Gastrocnemius medialis (tissue), 4 donors: ENCODE measurements at regions not wholly inside any gene's neighbourhood (a gene's known extent, or its start where the extent isn't known, plus 50 kb on each side); places are given as distances from the start of the nearest gene placed in this dataset.

ENCODE experiments used
- POLR2A ChIP-seq, 2 donors: fragments of 450-650 bp; IDR thresholded peaks; one replicate each; pipeline ENCODE4 v1.6.1; 2017; ENCODE audit warnings: antibody characterized with exemption in 2 of 2, mild to moderate bottlenecking in 2 of 2, moderate library complexity in 2 of 2
- TF ChIP-seq, protein P1 (sequence below), 5 experiments: fragments of 450-650 bp in 3 of 5; fragments of 200-600 bp in 2 of 5; sonication (generic) in 2 of 5; IDR thresholded peaks in 4 of 5; conservative IDR thresholded peaks in 1 of 5; 1 replicate in 4 of 5; 2 replicates in 1 of 5; pipeline ENCODE4 v1.5.1; 2016 to 2019; ENCODE audit warnings: antibody characterized with exemption in 5 of 5, mild to moderate bottlenecking in 3 of 5, moderate library complexity in 3 of 5

DNA sequence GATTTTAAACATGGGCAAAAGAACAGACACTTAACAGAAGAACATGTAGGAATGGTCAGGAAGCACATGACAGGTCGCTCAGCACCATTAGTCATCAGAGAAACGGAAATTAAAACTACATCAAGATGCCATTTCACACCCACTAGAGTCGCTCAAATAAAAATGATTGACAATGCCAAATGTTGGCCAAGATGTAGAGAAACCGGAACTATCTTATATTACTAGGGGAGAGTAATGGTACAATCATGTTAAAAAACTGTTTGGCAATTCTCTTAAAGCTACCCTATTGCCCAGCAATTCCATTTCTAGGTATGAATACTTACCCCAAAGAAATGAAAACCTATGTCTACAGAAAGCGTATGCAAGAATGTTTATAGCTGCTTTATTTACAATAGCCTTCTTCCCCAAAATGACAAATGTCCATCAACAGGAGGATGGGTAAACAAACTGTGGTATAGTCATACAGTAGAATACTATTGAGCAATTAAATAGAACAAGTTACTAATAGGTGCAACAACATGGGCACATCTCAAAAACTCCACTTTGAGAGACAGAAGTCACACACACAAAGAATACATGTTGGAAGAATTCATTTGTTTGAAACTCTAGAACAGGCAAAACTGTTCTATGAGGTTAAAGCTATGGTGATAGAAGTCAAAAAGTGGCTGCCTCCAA is 92.8 kb downstream of the ETS2 start:
- TF ChIP-seq, protein P1, sequence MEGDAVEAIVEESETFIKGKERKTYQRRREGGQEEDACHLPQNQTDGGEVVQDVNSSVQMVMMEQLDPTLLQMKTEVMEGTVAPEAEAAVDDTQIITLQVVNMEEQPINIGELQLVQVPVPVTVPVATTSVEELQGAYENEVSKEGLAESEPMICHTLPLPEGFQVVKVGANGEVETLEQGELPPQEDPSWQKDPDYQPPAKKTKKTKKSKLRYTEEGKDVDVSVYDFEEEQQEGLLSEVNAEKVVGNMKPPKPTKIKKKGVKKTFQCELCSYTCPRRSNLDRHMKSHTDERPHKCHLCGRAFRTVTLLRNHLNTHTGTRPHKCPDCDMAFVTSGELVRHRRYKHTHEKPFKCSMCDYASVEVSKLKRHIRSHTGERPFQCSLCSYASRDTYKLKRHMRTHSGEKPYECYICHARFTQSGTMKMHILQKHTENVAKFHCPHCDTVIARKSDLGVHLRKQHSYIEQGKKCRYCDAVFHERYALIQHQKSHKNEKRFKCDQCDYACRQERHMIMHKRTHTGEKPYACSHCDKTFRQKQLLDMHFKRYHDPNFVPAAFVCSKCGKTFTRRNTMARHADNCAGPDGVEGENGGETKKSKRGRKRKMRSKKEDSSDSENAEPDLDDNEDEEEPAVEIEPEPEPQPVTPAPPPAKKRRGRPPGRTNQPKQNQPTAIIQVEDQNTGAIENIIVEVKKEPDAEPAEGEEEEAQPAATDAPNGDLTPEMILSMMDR (IDR thresholded peaks at IDR 0.05 in 4 of 5, conservative IDR thresholded peaks at IDR 0.05 in 1 of 5): no peak
- peak in 1 of 2 donors; percentile 16 for TF ChIP-seq POLR2A (IDR thresholded peaks at IDR 0.05)
